ENCODE measurements at regions not wholly inside any gene's neighbourhood (a gene's known extent, or its start where the extent isn't known, plus 50 kb on each side); places are given as distances from the start of the nearest gene placed in this dataset.

GRCh38 chr2:122656403-122656802 lies 901.0 kb downstream of the TSN start:
- CTCF ChIA-PET (ENCODE audit: partially characterized antibody): no interaction called here
- FAIRE-seq: no peak
- TF ChIP-seq NANOG (IDR thresholded peaks at IDR 0.05; ENCODE audit: insufficient read depth, low read depth, low read length, poor library complexity, severe bottlenecking) (no peak), MAX (IDR thresholded peaks at IDR 0.05) (no peak), HDAC6 (IDR thresholded peaks at IDR 0.05; ENCODE audit: low read depth, low read length) (no peak), CBX8 (IDR thresholded peaks at IDR 0.05; ENCODE audit: borderline replicate concordance, low read depth, low read length) (no peak), CTCF (IDR thresholded peaks at IDR 0.05; ENCODE audit: control extremely low read depth in 1 of 3, insufficient read depth in 1 of 3, low read depth in 1 of 3, low read length in 3 of 3) (no peak), EP300 (IDR thresholded peaks at IDR 0.05; ENCODE audit: borderline replicate concordance in 1 of 2, low read depth in 2 of 2, low read length in 2 of 2) (no peak), TAF1 (IDR thresholded peaks at IDR 0.05; ENCODE audit: low read depth, low read length) (no peak), TEAD4 (IDR thresholded peaks at IDR 0.05; ENCODE audit: low read depth, low read length) (no peak), GABPA (IDR thresholded peaks at IDR 0.05; ENCODE audit: borderline replicate concordance, insufficient read depth, low read length) (no peak), CHD1 (IDR thresholded peaks at IDR 0.05; ENCODE audit: low read depth, low read length) (no peak), RNF2 (IDR thresholded peaks at IDR 0.05; ENCODE audit: borderline replicate concordance, low read depth, low read length, missing control alignments, poor library complexity, severe bottlenecking) (no peak)

More at GRCh38 chr2:122656403-122656802, 901.0 kb downstream of the TSN start:
- Histone ChIP-seq H3K36me3 (ENCODE audit: control insufficient read depth in 2 of 4, insufficient read depth in 4 of 4, low read length in 3 of 4) (no peaks in the 10 kb centered on the region), H4K20me1 (replicated peaks in 1 of 2; ENCODE audit: control insufficient read depth in 1 of 2, insufficient read depth in 2 of 2, low read length in 2 of 2) (no peaks in the 10 kb centered on the region), H2BK12ac (ENCODE audit: low read depth, low read length) (peak overlapping the region; percentile 60), H2BK5ac (ENCODE audit: low read depth, low read length) (peak overlapping the region; percentile 45; the same call in 1 of the 2 replicates), H4K91ac (replicated peaks; ENCODE audit: insufficient read length, low read length) (peak overlapping the region; percentile 69), H3K56ac (replicated peaks; ENCODE audit: insufficient read length, low read depth, low read length) (no peak overlapping the region), H2BK20ac (ENCODE audit: low read length) (0 out of 2 replicates have a peak overlapping the region, but pooled peaks have one; percentile 37), H3K4me2 (ENCODE audit: insufficient read depth in 1 of 2, low read depth in 2 of 2, low read length in 2 of 2) (no peak overlapping the region; a peak in 1 of 4 replicates), H3K23me2 (ENCODE audit: low read depth, low read length) (peaks cover 3% of the 10 kb centered on the region; the same call in 1 of the 2 replicates), H3K18ac (ENCODE audit: extremely low read depth, low read length) (peak overlapping the region; percentile 5; the same call in 1 of the 2 replicates), H3K4me1 (replicated peaks in 1 of 4; ENCODE audit: control insufficient read depth in 3 of 4, insufficient read depth in 4 of 4, low read length in 3 of 4) (peaks cover 14 to 32% (median 21%) of the 10 kb centered on the region in 4 experiments; a peak in 6 of 7 replicates), H3K4me3 (ENCODE audit: extremely low read depth in 1 of 4, insufficient read depth in 2 of 4, low read depth in 3 of 4, low read length in 4 of 4) (no peak overlapping the region), H3K14ac (ENCODE audit: insufficient read length) (no peak overlapping the region), H2BK15ac (ENCODE audit: low read length) (no peak overlapping the region), H2AFZ (ENCODE audit: low read length) (no peak overlapping the region), H3K23ac (ENCODE audit: insufficient read length) (no peak overlapping the region), H3K9ac (replicated peaks in 1 of 4; ENCODE audit: extremely low read depth in 1 of 4, low read depth in 3 of 4, low read length in 3 of 4) (no peak overlapping the region), H3K4ac (replicated peaks; ENCODE audit: insufficient read length, low read depth, low read length) (no peak overlapping the region), H4K8ac (ENCODE audit: extremely low read depth, insufficient read depth, low read length) (no peak overlapping the region), H3K79me2 (ENCODE audit: control insufficient read depth in 1 of 2, insufficient read depth in 2 of 2, low read length in 2 of 2) (no peaks in the 10 kb centered on the region), H2AK5ac (ENCODE audit: low read depth, low read length) (no peak overlapping the region), H3K27me3 (replicated peaks in 1 of 4; ENCODE audit: control insufficient read depth in 3 of 4, extremely low read depth in 1 of 4, insufficient read depth in 3 of 4, low read length in 3 of 4) (no peaks in the 10 kb centered on the region), H3K27ac (ENCODE audit: low read depth, low read length) (no peak overlapping the region), H4K5ac (ENCODE audit: insufficient read length, low read depth, low read length) (no peak overlapping the region), H3K9me3 (ENCODE audit: insufficient read depth in 2 of 2, low read depth in 1 of 2, low read length in 1 of 2) (no peaks in the 10 kb centered on the region), H2BK120ac (replicated peaks; ENCODE audit: low read depth, low read length) (peak overlapping the region; percentile 91), H3K79me1 (ENCODE audit: low read depth, low read length) (no peaks in the 10 kb centered on the region)
- WGBS, 2 experiments (ENCODE audit: extremely low coverage in 1 of 2, insufficient coverage in 1 of 2, insufficient read length in 1 of 2, insufficient replicate concordance in 2 of 2, low coverage in 1 of 2, low lambda C conversion rate in 2 of 2, missing lambda C conversion rate in 1 of 2): 86% methylated on average over 3 of the region's 3 CpGs; no CpG with 5 or more reads in 1 of the 2 experiments
- POLR2A ChIA-PET (ENCODE audit: partially characterized antibody): no interaction called here
- DNase-seq (ENCODE audit: low read depth in 1 of 2, low spot score in 2 of 2): no peak
